ENCODE measurements at regions not wholly inside any gene's neighbourhood (a gene's known extent, or its start where the extent isn't known, plus 50 kb on each side); places are given as distances from the start of the nearest gene placed in this dataset.

GRCh38 chr11:70631624-70632047, 233.3 kb downstream of the CTTN start:
- H3K9ac ChIP-seq (ENCODE audit: extremely low read depth, insufficient read length, low read length), result no peak overlapping the region
- H2BK120ac ChIP-seq (ENCODE audit: low read depth, low read length, poor library complexity, severe bottlenecking), result no peak overlapping the region
- no CpG with 5 or more reads among the region's 13 CpGs for WGBS (ENCODE audit: extremely low coverage, insufficient read length, low lambda C conversion rate)
- H2BK15ac ChIP-seq (ENCODE audit: low read depth, low read length), result no peak overlapping the region
- no peak overlapping the region for H3K18ac ChIP-seq (ENCODE audit: insufficient read length, low read depth, low read length)
- no peak overlapping the region for H2AFZ ChIP-seq (ENCODE audit: low read length)
- H3K79me2 ChIP-seq (ENCODE audit: insufficient read depth, low read length), result peaks cover 8% of the 10 kb centered on the region; the same call in 1 of the 2 replicates
- no peak overlapping the region for H3T11ph ChIP-seq (ENCODE audit: low read length)
- no peaks in the 10 kb centered on the region for H3K9me3 ChIP-seq (ENCODE audit: control insufficient read depth, low read depth, low read length)
- H3K27ac Mint-ChIP-seq, result no peak overlapping the region
- no peak overlapping the region for H3K27ac ChIP-seq (ENCODE audit: insufficient read length, low read depth, low read length)
- H4K8ac ChIP-seq (replicated peaks; ENCODE audit: insufficient read length, low read depth, low read length), result no peak overlapping the region
- H4K20me1 ChIP-seq (ENCODE audit: control insufficient read depth, insufficient read depth, insufficient read length), result no peaks in the 10 kb centered on the region
- no peak overlapping the region for H4K5ac ChIP-seq (ENCODE audit: insufficient read length, low read depth, low read length)
- H3K27me3 ChIP-seq (ENCODE audit: insufficient read depth, low read length), result no peaks in the 10 kb centered on the region
- H3K23ac ChIP-seq (ENCODE audit: insufficient read length, low read depth, low read length), result no peak overlapping the region
- H3K36me3 Mint-ChIP-seq (ENCODE audit: insufficient read depth in 1 of 3, low read depth in 3 of 3), result peaks cover 0 to 2% (median 0%) of the 10 kb centered on the region in 3 experiments; a peak in 1 of 7 replicates
- no peak overlapping the region for H3K4ac ChIP-seq (ENCODE audit: low read depth, low read length)
- H2BK20ac ChIP-seq (ENCODE audit: low read depth, low read length, poor library complexity, severe bottlenecking), result no peak overlapping the region
- no peaks in the 10 kb centered on the region for H3K27me3 Mint-ChIP-seq (ENCODE audit: low read depth)
- no peak overlapping the region for H2AK5ac ChIP-seq (ENCODE audit: insufficient read length, low read length)
- H2BK12ac ChIP-seq (ENCODE audit: insufficient read length, low read depth, low read length), result no peak overlapping the region
- no peak overlapping the region for H3K4me2 ChIP-seq (ENCODE audit: insufficient read depth, insufficient read length, low read length)
- H3K14ac ChIP-seq (ENCODE audit: insufficient read depth, low read length), result no peak overlapping the region
- H3K79me1 ChIP-seq (ENCODE audit: insufficient read depth, low read depth, low read length, poor library complexity, severe bottlenecking), result no peaks in the 10 kb centered on the region
- no peak overlapping the region for H4K91ac ChIP-seq (ENCODE audit: insufficient read length, low read depth, low read length)
- no peak for TF ChIP-seq CTCF (conservative IDR thresholded peaks at IDR 0.05)
- H3K4me3 Mint-ChIP-seq, result no peak overlapping the region
- no peak for DNase-seq
- no peaks in the 10 kb centered on the region for H3K23me2 ChIP-seq (ENCODE audit: insufficient read length, low read depth, low read length, poor library complexity, severe bottlenecking)
- H3K4me1 Mint-ChIP-seq, result peaks cover 14 to 21% of the 10 kb centered on the region in 2 experiments
- no peak overlapping the region for H3K56ac ChIP-seq (ENCODE audit: insufficient read length, low read depth, low read length)
- no peaks in the 10 kb centered on the region; the same call in 1 of the 2 replicates for H3K4me1 ChIP-seq (ENCODE audit: insufficient read depth, low read length)
- no peaks in the 10 kb centered on the region for H3K9me3 Mint-ChIP-seq
- no peak overlapping the region for H2BK5ac ChIP-seq (ENCODE audit: insufficient read length, low read length)
